ENCODE measurements at regions not wholly inside any gene's neighbourhood (a gene's known extent, or its start where the extent isn't known, plus 50 kb on each side); places are given as distances from the start of the nearest gene placed in this dataset.

GRCh38 chr5:20466512-20466911 lies 478.5 kb upstream of the CDH18 start:
- DNase-seq (ENCODE audit: low read depth) = no peak

- no peak for DNase-seq (ENCODE audit: low read depth)
Measured at GRCh38 chr5:20463206-20463605, 475.2 kb upstream of the CDH18 start.

GRCh38 chr5:20446121-20446520 lies 458.1 kb upstream of the CDH18 start:
- DNase-seq (ENCODE audit: low read depth) = no peak

GRCh38 chr5:20445326-20445860 lies 457.4 kb upstream of the CDH18 start:
- no peak for DNase-seq (ENCODE audit: low read depth)

- no peak for DNase-seq (ENCODE audit: low read depth)
Measured at GRCh38 chr5:20434786-20435185, 446.8 kb upstream of the CDH18 start.

GRCh38 chr5:20420991-20421595 lies 433.1 kb upstream of the CDH18 start:
- DNase-seq (ENCODE audit: low read depth) = no peak
